MM.1S (cell line): ENCODE measurements at regions not wholly inside any gene's neighbourhood (a gene's known extent, or its start where the extent isn't known, plus 50 kb on each side); places are given as distances from the start of the nearest gene placed in this dataset.

Experiments
- DNase-seq: peaks from one replicate; pipeline ENCODE4 v3.0.0-alpha.2; 2015
- H2AFZ ChIP-seq: fragments of 300-600 bp; sonication (generic); 2 replicates; pipeline ENCODE4 v1.6.0; 2016; ENCODE audit warnings: antibody characterized with exemption, low read length
- H3F3A ChIP-seq: fragments of 300-600 bp; sonication (generic); 2 replicates; pipeline ENCODE4 v1.6.1; 2016; ENCODE audit warnings: mild to moderate bottlenecking, antibody characterized with exemption, low read length, moderate library complexity, mixed read lengths; ENCODE audit not compliant: insufficient read depth
- H3K27ac ChIP-seq: fragments of 300-600 bp; sonication (generic); 2 replicates; pipeline ENCODE4 v1.5.1; 2016; ENCODE audit warnings: mild to moderate bottlenecking, low read length
- H3K27me3 ChIP-seq: fragments of 300-600 bp; sonication (generic); replicated peaks from 2 replicates; pipeline ENCODE4 v1.6.0; 2016; ENCODE audit warnings: low read length; ENCODE audit not compliant: insufficient read depth
- H3K36me3 ChIP-seq: fragments of 300-600 bp; sonication (generic); replicated peaks from 2 replicates; pipeline ENCODE4 v1.6.1; 2016; ENCODE audit warnings: mild to moderate bottlenecking, low read length, mixed read lengths; ENCODE audit not compliant: insufficient read depth
- H3K4me1 ChIP-seq: fragments of 300-600 bp; sonication (generic); 2 replicates; pipeline ENCODE4 v1.6.1; 2016; ENCODE audit warnings: low read length, mixed read lengths
- H3K4me2 ChIP-seq: fragments of 300-600 bp; sonication (generic); 2 replicates; pipeline ENCODE4 v1.6.0; 2016; ENCODE audit warnings: low read depth, low read length
- H3K4me3 ChIP-seq: fragments of 300-600 bp; sonication (generic); 2 replicates; pipeline ENCODE4 v1.5.1; 2016; ENCODE audit warnings: low read length, mixed read lengths
- H3K79me2 ChIP-seq: fragments of 300-600 bp; sonication (generic); 2 replicates; pipeline ENCODE4 v1.6.1; 2016; ENCODE audit warnings: mixed run types, low read length, mixed read lengths
- H3K9ac ChIP-seq: fragments of 300-600 bp; sonication (generic); 2 replicates; pipeline ENCODE4 v1.6.1; 2016; ENCODE audit warnings: low read length, mixed read lengths
- H3K9me2 ChIP-seq: fragments of 300-600 bp; sonication (generic); replicated peaks from 2 replicates; pipeline ENCODE4 v1.6.1; 2016; ENCODE audit warnings: mild to moderate bottlenecking, low read length, mixed read lengths; ENCODE audit not compliant: insufficient read depth
- H3K9me3 ChIP-seq: fragments of 300-600 bp; sonication (generic); replicated peaks from 2 replicates; pipeline ENCODE4 v1.6.1; 2016; ENCODE audit warnings: mild to moderate bottlenecking, low read length, mixed read lengths; ENCODE audit not compliant: insufficient read depth
- H4K20me1 ChIP-seq: fragments of 300-600 bp; sonication (generic); 2 replicates; pipeline ENCODE4 v1.6.1; 2016; ENCODE audit warnings: mild to moderate bottlenecking, low read length, moderate library complexity, mixed read lengths; ENCODE audit not compliant: insufficient read depth
- EZH2 ChIP-seq: fragments of 300-600 bp; sonication (generic); optimal IDR thresholded peaks from 2 replicates; pipeline ENCODE3; 2017; ENCODE audit warnings: low read depth, mild to moderate bottlenecking, antibody characterized with exemption, low read length, mixed read lengths
- EZH2phosphoT487 ChIP-seq: fragments of 300-600 bp; sonication (generic); IDR thresholded peaks from 2 replicates; pipeline ENCODE4 v1.6.1; 2018; ENCODE audit warnings: antibody characterized with exemption, low read length
- TF ChIP-seq, protein P1 (sequence below): fragments of 300-600 bp; sonication (generic); IDR thresholded peaks from 2 replicates; pipeline ENCODE4 v1.5.1; 2016; ENCODE audit warnings: antibody characterized with exemption, low read length, mixed read lengths

DNA sequence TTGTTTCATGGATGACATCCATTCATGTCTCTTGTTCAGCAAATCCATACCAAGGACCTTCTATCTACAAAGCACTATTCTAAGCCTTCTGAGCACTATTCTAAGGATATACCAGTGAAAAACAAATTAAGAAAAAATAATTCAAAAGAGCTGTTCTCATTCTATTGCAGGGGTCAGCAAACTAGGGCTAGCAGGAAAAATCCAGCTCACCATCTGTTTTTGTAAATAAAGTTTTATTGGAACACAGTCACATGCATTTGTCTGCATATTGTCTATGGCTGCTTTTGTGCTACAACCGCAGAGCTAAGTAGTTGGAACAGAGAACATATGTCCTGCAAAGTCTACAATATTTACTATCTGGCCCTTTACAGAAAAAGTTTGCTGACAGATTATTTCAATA lies 222.7 kb upstream of the DYNLRB2 start:
- DNase-seq: no peak
- no peaks in the 10 kb centered on the region for H3K36me3 ChIP-seq
- H3K79me2 ChIP-seq: no peaks in the 10 kb centered on the region
- TF ChIP-seq EZH2 (no peak), EZH2phosphoT487 (no peak)
- TF ChIP-seq, protein P1, sequence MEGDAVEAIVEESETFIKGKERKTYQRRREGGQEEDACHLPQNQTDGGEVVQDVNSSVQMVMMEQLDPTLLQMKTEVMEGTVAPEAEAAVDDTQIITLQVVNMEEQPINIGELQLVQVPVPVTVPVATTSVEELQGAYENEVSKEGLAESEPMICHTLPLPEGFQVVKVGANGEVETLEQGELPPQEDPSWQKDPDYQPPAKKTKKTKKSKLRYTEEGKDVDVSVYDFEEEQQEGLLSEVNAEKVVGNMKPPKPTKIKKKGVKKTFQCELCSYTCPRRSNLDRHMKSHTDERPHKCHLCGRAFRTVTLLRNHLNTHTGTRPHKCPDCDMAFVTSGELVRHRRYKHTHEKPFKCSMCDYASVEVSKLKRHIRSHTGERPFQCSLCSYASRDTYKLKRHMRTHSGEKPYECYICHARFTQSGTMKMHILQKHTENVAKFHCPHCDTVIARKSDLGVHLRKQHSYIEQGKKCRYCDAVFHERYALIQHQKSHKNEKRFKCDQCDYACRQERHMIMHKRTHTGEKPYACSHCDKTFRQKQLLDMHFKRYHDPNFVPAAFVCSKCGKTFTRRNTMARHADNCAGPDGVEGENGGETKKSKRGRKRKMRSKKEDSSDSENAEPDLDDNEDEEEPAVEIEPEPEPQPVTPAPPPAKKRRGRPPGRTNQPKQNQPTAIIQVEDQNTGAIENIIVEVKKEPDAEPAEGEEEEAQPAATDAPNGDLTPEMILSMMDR: no peak
- no peak overlapping the region for H2AFZ ChIP-seq
- no peaks in the 10 kb centered on the region for H4K20me1 ChIP-seq
- no peak overlapping the region for H3K4me3 ChIP-seq
- H3K27me3 ChIP-seq: no peaks in the 10 kb centered on the region
- H3K27ac ChIP-seq: no peak overlapping the region
- no peak overlapping the region for H3K9ac ChIP-seq
- H3K4me2 ChIP-seq: no peak overlapping the region
- no peaks in the 10 kb centered on the region for H3K4me1 ChIP-seq
- no peaks in the 10 kb centered on the region for H3K9me3 ChIP-seq
- H3K9me2 ChIP-seq: no peaks in the 10 kb centered on the region
- no peaks in the 10 kb centered on the region for H3F3A ChIP-seq

DNA sequence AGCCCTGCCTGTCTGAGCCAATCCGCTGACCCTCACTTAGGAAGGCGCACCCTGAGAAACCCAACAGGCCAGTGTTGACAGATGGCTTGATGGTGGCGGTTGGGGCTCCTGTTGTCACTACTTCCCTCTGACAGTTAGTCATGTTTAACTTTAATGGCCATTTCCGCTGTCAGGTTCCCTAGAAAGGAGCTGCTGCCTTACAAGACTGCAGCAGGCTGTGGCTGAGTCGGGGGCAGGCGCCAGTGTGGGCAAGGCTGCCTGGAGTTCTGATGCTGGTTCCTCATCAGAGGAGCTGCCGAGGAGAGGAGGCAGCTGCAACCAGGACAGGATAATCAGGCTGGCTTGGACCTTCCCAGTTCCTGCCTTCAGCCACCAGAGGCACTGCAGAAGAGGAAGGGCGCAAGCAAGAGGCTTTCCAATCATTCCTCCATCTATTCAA lies 223.2 kb upstream of the DYNLRB2 start:
- no peak for DNase-seq
- Histone ChIP-seq H4K20me1 (no peaks in the 10 kb centered on the region), H3K9me3 (no peaks in the 10 kb centered on the region), H3K4me1 (no peaks in the 10 kb centered on the region), H2AFZ (no peak overlapping the region), H3K27me3 (no peaks in the 10 kb centered on the region), H3F3A (no peaks in the 10 kb centered on the region), H3K36me3 (no peaks in the 10 kb centered on the region), H3K79me2 (no peaks in the 10 kb centered on the region), H3K4me3 (no peak overlapping the region), H3K27ac (no peak overlapping the region), H3K4me2 (no peak overlapping the region), H3K9ac (no peak overlapping the region), H3K9me2 (no peaks in the 10 kb centered on the region)
- TF ChIP-seq, protein P1: no peak
- TF ChIP-seq EZH2phosphoT487 (no peak), EZH2 (no peak)

DNA sequence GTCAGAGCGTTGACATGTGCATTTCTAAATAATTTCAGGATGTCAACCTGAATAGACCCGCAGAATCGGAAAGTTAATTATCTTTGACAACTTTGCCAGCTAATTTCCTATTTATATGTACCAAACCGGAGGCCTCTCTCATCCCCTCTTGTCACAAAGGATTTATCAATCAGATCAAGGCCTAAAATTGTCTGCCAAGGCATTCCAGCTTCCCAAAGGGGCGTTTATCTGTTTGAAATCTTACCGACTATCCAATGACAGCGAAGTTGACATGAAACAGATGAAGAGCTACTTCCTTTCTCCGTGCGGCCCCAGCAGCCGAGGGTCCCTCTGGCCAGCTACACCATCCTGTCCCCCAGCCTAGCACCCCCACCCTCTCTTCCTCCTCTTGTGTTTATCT lies 223.7 kb upstream of the DYNLRB2 start:
- Histone ChIP-seq H3K9me3 (no peaks in the 10 kb centered on the region), H3K36me3 (no peaks in the 10 kb centered on the region), H3K27me3 (no peaks in the 10 kb centered on the region), H3K27ac (no peak overlapping the region), H3K4me1 (no peaks in the 10 kb centered on the region), H3K4me2 (no peak overlapping the region), H3K9ac (no peak overlapping the region), H2AFZ (no peak overlapping the region), H3F3A (no peaks in the 10 kb centered on the region), H3K79me2 (no peaks in the 10 kb centered on the region), H3K4me3 (no peak overlapping the region), H3K9me2 (no peaks in the 10 kb centered on the region), H4K20me1 (no peaks in the 10 kb centered on the region)
- TF ChIP-seq, protein P1: no peak
- TF ChIP-seq EZH2: no peak
- TF ChIP-seq EZH2phosphoT487: no peak
- no peak for DNase-seq
